Activated gamma-delta T cell treated with anti-CD3 and anti-CD28 coated beads, Interleukin-2, amount 50 U/mL, for 16 hours (primary cell): ENCODE measurements at regions not wholly inside any gene's neighbourhood (a gene's known extent, or its start where the extent isn't known, plus 50 kb on each side); places are given as distances from the start of the nearest gene placed in this dataset.
"Not testable (repeated sequence)": the region's sequence is repeated elsewhere in the genome, so short reads cannot be mapped to it uniquely, and the experiment has no call there.

Experiments
- DNase-seq: peaks from one replicate; pipeline ENCODE4 v3.0.0-alpha.2; 2020; ENCODE audit warnings: low read depth

GRCh38 chr2:133976659-133977058, 277.2 kb upstream of the MGAT5 start:
- no peak for DNase-seq

DNA sequence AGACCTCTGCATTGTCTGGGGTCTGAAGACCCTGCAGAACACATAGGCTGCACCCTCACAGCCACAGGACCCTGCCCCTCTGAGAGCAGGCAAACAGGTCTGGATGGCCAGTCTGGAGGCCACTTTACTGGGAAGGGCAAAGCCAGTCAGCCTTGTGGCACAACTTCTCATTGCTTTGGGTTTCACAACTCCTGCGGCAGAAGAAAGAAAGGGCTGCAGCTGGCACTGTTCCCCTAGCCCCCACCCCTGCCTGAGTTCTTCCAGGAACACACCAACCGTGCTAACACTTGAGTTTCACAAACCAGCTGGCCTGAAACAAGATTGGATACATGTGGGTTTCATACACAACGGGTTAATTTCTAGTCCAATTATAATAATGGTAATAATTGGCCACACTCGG, 276.5 kb upstream of the MGAT5 start:
- DNase-seq = no peak

DNA sequence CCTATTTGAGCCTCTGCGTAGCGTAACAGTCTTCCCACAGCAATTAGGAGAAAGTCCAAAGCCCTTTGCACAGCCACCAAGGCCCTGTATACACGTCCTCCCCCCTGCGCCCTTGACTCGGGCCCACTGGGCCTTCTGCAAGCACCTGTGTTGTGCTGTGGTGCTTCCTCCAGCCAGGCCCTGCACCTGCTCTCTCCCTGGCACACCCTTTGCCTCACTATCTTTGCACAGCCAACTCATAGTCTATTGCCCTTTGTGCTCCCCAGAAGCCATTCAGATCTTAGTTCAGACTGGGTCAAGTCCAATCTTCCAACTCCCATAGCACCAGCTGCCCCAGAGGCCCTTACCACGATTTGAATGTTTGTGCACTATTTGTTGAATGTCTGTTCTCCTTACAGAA, 271.6 kb upstream of the MGAT5 start:
- DNase-seq = no peak

DNA sequence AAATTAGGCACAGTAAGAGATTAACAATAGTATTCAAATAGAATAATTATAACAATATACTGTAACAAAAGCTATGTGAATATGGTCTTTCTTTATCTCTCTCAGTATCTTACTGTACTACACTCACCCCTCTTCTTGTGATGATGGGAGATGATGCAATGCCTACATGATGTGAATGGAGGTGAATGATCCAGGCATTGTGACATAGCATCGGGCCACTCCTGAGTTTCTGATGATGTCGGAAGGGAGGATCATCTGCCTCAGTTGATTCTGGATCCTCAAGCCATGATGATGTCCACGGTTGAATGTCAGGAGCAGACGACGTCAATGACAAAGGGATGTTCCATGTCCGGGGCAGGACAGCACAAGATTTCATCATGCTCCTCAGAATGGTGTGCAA, 268.3 kb upstream of the MGAT5 start:
- DNase-seq = no peak

GRCh38 chr2:133986081-133986837, 267.6 kb upstream of the MGAT5 start:
- DNase-seq = no peak

GRCh38 chr2:133986881-133987795, 266.7 kb upstream of the MGAT5 start:
- DNase-seq = no peak

DNA sequence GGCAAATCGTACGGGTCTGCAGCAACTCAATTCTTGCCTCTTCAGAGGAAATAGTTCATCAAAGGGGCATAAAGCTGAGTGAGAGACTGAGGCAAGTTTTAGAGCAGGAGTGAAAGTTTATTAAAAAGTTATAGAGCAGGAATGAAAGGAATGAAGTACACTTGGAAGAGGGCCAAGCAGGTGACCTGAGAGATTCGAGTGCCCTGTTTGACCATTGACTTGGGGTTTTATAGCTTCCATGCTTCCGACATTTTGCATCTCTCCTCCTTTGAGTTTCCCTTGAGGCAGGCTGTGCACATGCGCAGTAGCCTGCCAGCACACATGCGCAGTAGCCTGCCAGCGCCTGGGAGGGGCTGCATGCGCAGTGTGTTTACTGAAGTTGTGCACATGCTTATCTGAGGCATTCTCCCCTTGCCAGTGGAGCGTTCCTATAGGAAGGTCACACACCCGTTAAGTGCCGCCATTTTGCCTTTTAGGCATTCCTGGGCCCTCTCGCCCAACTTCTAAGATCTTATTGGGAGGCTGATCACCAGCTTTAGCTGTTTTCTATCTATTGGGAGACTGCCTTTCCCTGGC, 265.5 kb upstream of the MGAT5 start:
- no peak for DNase-seq

DNA sequence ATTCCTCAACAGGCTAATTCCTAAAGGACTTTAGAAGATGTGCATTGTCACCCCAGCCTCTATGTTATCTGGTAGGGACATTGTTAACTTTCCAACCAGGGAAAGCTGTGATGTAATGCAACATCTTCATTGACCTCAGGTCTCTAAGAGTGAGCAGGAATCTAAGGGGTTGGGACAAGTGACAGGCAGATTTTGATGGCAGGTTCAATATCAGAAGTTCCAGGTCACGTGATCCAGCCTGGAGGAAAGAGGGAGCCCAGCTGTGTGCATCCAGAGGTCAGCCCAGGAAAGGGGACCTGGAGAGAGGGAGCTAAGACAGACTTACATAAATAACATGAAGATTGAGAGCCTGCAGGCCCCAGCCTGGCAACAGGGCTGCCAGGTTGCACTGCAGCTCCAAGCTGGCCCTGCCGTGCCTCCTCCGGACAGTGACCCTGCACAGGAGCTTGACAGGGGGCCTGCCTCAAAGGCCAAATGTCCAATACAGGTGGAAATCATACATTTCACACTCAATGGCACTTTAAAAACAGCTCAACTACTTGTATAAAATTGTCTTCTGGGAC, 262.2 kb upstream of the MGAT5 start:
- no peak for DNase-seq

GRCh38 chr2:133992454-133992853, 261.4 kb upstream of the MGAT5 start:
- DNase-seq = no peak

DNA sequence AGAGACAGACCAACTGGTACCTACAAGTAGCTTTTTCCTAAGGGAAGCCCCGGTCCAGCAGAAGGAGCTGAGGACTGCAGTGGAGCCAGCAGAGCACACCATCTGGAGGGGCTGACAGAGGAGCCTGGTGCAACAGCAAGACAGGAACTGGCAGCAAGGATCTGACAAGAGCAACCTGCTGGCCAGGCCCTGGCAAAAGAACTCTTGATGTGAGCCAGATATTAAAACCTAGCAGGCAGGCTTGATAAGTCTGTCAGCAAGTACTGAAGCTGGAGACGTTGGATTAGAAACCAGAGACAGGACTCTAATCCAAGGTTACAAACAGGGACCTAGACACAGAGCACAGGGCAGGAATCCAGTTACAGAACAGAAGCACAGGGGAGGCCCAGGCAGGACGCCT, 260.7 kb upstream of the MGAT5 start:
- DNase-seq = no peak

- not testable (repeated sequence) for DNase-seq
Observed at GRCh38 chr2:133998726-133999125, 255.1 kb upstream of the MGAT5 start.

- DNase-seq = no peak
Observed at GRCh38 chr2:134002391-134002790, 251.5 kb upstream of the MGAT5 start.

- no peak for DNase-seq
Observed at GRCh38 chr2:134002921-134003320, 251.0 kb upstream of the MGAT5 start.

DNA sequence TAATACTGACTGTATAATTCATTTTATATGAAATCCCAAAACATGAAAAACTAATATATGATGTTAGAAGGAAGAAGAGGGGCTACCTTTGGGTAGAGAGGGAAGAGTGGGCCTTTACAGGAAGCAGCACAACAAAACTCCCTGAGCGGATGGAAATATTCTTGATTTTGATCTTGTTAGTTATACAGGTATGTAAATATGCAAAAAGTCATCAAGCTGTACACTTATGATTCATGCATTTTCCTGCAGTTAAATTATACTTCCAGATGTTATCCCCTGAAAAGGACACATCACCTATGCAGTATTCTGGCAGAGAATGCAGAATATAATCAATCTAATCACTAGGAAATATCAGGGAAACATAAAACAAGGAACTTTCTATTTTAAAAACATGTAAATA, 249.4 kb upstream of the MGAT5 start:
- DNase-seq = no peak

DNA sequence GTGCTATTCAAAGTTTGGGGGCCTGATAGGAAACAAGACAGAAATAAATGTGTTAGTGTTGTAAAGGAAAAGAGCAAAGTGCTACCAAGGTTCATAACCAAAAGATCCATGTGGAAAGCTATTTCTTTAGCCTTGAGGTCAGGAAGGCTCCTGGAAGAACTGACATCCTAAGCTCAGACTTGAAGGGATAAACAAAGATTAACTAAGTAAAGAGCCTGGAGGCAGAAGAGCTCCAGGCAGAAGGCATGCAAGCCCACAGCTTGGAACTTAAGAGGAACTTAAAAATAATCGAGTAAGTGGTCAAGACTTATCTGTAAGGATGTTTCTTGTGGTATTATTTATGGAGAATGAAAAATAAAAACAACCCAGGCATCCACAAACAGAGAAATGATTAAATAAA, 245.0 kb upstream of the MGAT5 start:
- DNase-seq = no peak

DNA sequence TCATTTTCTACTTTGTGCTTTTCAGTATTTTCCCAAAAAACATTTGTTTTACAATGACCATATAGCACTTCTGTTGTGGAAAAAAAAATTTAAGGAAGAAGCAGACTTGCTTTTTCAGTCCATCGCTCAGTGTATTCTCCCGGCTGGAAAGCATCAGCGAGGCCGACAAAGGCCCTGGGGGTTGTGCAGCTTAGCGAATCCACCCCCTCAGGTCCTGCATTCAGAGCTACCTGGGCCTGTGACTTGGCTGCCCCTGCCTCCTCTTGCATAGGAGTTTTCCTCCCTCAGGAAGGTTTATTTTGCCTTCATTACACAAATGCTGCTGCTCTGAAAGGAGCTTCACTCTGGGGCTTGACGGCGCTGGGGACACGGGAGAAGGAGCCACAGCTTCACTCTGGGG, 244.4 kb upstream of the MGAT5 start:
- no peak for DNase-seq

- not testable (repeated sequence) for DNase-seq
Observed at GRCh38 chr2:134009906-134010305, 244.0 kb upstream of the MGAT5 start.

GRCh38 chr2:134011936-134012586, 241.8 kb upstream of the MGAT5 start:
- DNase-seq = no peak

DNA sequence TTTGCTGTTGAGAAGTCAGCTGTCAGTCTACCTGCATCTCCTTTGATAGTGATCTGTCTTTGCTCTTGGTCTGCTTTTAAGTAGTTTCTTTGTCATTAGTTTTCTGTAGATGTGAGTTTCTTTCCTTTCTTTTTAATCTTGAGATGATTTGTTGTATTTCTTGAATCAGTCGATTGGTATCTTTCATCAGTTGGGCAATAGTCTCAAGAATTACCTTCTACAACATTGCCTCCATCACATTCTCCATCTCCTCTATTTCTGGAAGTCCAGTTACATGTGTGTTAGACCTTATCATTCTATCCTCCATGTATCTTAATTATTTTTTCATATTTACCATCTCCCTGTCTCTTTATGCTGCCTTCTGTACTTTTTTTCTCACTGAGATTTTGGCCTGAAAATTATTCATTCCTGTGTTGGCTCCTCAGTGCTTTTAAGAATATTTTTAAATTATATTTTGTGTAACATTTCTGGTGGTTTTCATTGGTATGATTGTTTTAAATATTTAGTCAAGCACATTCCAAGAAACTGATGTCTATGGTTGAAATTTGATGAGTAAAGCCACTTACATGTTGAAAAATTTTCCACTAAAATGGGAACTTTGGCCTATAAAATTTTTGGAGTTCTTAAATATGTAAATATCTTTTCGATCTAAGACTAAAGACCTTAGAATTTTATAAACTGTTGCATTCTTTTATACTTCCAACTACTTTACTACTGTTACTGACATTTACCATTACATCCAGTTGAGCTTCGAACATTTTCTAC, 239.5 kb upstream of the MGAT5 start:
- DNase-seq = no peak

- DNase-seq = no peak
Observed at GRCh38 chr2:134019871-134020270, 234.0 kb upstream of the MGAT5 start.

DNA sequence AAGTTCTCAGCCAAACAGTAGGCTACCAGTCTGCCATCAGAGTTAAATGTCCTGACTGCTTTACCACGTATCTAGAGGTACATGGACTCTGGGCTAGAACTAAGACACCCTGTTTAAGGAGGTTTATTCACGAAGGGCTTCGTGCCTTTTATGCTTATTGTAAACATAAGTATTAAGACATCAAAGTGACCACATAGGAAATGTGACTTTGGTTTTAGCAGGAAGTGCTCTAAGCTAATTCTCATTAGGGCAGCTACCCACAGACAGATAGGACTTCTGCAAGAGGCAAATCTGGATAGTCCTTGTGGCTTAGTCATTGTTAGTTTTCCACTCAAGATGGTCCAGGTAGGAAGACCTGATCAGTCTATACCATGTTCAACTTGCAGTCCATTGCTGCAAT, 233.3 kb upstream of the MGAT5 start:
- no peak for DNase-seq
